Lower leg skin (tissue), 3 donors: ENCODE measurements at regions not wholly inside any gene's neighbourhood (a gene's known extent, or its start where the extent isn't known, plus 50 kb on each side); places are given as distances from the start of the nearest gene placed in this dataset.

ENCODE experiments used
- CTCF ChIP-seq, 3 donors: fragments of 450-650 bp; IDR thresholded peaks; one replicate each; pipeline ENCODE4 v1.5.1; 2016; ENCODE audit warnings: antibody characterized with exemption in 3 of 3, mild to moderate bottlenecking in 3 of 3, moderate library complexity in 2 of 3
- POLR2A ChIP-seq, 2 donors: fragments of 450-650 bp; IDR thresholded peaks; one replicate each; pipeline ENCODE4 v1.6.1; 2016 to 2017; ENCODE audit warnings: antibody characterized with exemption in 2 of 2, mild to moderate bottlenecking in 1 of 2, moderate library complexity in 1 of 2

- TF ChIP-seq POLR2A (IDR thresholded peaks at IDR 0.05) (no peak), CTCF (IDR thresholded peaks at IDR 0.05) (no peak)
Observed at GRCh38 chr4:71198958-71199357, 139.9 kb upstream of the SLC4A4 start.
